HL-60 (cell line): ENCODE measurements at regions not wholly inside any gene's neighbourhood (a gene's known extent, or its start where the extent isn't known, plus 50 kb on each side); places are given as distances from the start of the nearest gene placed in this dataset.

ENCODE experiments used
- DNase-seq, 2 experiments: peaks; one replicate each; pipeline ENCODE4 v3.0.0-alpha.2; 2010 to 2020; ENCODE audit warnings: low read depth in 1 of 2, low spot score in 1 of 2
- H3K27ac ChIP-seq: fragments of 250-450 bp; sonication (Bioruptor Pico); replicated peaks from 2 replicates; pipeline ENCODE4 v1.5.1; 2020; ENCODE audit warnings: mild to moderate bottlenecking, moderate library complexity
- H3K27me3 ChIP-seq: fragments of 250-450 bp; sonication (Bioruptor Pico); 2 replicates; pipeline ENCODE4 v1.5.1; 2021; ENCODE audit warnings: mild to moderate bottlenecking, moderate library complexity; ENCODE audit not compliant: insufficient read depth, poor library complexity, severe bottlenecking
- H3K4me3 ChIP-seq: replicated peaks from 2 replicates; pipeline ENCODE4 v1.5.1; 2011; ENCODE audit warnings: mild to moderate bottlenecking, control low read depth, low read length; ENCODE audit not compliant: insufficient read depth
- CTCF ChIP-seq: IDR thresholded peaks from one replicate; pipeline ENCODE4 v1.5.1; 2011; ENCODE audit warnings: low read length, control low read depth, inconsistent platforms; ENCODE audit not compliant: insufficient read depth
- GABPA ChIP-seq: IDR thresholded peaks from 2 replicates; pipeline ENCODE4 v1.6.1; 2012; ENCODE audit warnings: low read depth
- POLR2AphosphoS5 ChIP-seq: IDR thresholded peaks from 2 replicates; pipeline ENCODE4 v1.6.1; 2012; ENCODE audit warnings: low read depth
- REST ChIP-seq: IDR thresholded peaks from 2 replicates; pipeline ENCODE4 v1.6.1; 2012; ENCODE audit warnings: low read depth; ENCODE audit not compliant: insufficient replicate concordance
- SPI1 ChIP-seq: IDR thresholded peaks from 2 replicates; pipeline ENCODE4 v1.6.1; 2012; ENCODE audit warnings: low read depth, mild to moderate bottlenecking, borderline replicate concordance

GRCh38 chr13:75231235-75231634 is 250.7 kb downstream of the TBC1D4 start:
- no peak for DNase-seq
- H3K27ac ChIP-seq: no peak overlapping the region
- no peak for TF ChIP-seq REST
- TF ChIP-seq POLR2AphosphoS5: no peak
- TF ChIP-seq CTCF: no peak
- TF ChIP-seq GABPA: no peak
- no peak for TF ChIP-seq SPI1
- H3K4me3 ChIP-seq: no peak overlapping the region
- H3K27me3 ChIP-seq: no peaks in the 10 kb centered on the region

GRCh38 chr13:75226733-75227435 is 255.1 kb downstream of the TBC1D4 start:
- TF ChIP-seq REST: no peak
- TF ChIP-seq CTCF: no peak
- no peak for TF ChIP-seq SPI1
- no peak for TF ChIP-seq GABPA
- no peak for TF ChIP-seq POLR2AphosphoS5

GRCh38 chr13:75226092-75226491 is 255.9 kb downstream of the TBC1D4 start:
- no peak for TF ChIP-seq REST
- TF ChIP-seq POLR2AphosphoS5: no peak
- TF ChIP-seq GABPA: no peak
- Histone ChIP-seq H3K27ac (no peak overlapping the region), H3K27me3 (no peaks in the 10 kb centered on the region), H3K4me3 (no peak overlapping the region)
- no peak for DNase-seq

More at GRCh38 chr13:75226733-75227435, 255.1 kb downstream of the TBC1D4 start:
- no peak overlapping the region for H3K27ac ChIP-seq
- DNase-seq: peak in 1 of 2 experiments; percentile 33
- no peaks in the 10 kb centered on the region for H3K27me3 ChIP-seq
- no peak overlapping the region for H3K4me3 ChIP-seq
